ENCODE measurements at regions not wholly inside any gene's neighbourhood (a gene's known extent, or its start where the extent isn't known, plus 50 kb on each side); places are given as distances from the start of the nearest gene placed in this dataset.

GRCh38 chr11:128194216-128194615 is 393.1 kb downstream of the ETS1 start:
- DNase-seq: no peak
- no peaks in the 10 kb centered on the region for H3K27me3 Mint-ChIP-seq (ENCODE audit: low read depth)
- no peak for ATAC-seq
- no peaks in the 10 kb centered on the region for H3K36me3 Mint-ChIP-seq (ENCODE audit: insufficient read depth)
- no peak overlapping the region for H3K4me3 Mint-ChIP-seq
- H3K9me3 Mint-ChIP-seq: no peaks in the 10 kb centered on the region
- H3K4me1 Mint-ChIP-seq (ENCODE audit: low read depth): peaks cover 49% of the 10 kb centered on the region

- DNase-seq (no peak), ATAC-seq (no peak)
- H3K9me3 Mint-ChIP-seq: no peaks in the 10 kb centered on the region
- H3K27me3 Mint-ChIP-seq (ENCODE audit: low read depth): no peaks in the 10 kb centered on the region
- H3K4me1 Mint-ChIP-seq (ENCODE audit: low read depth): peaks cover 49% of the 10 kb centered on the region
- no peak overlapping the region for H3K4me3 Mint-ChIP-seq
- no peaks in the 10 kb centered on the region for H3K36me3 Mint-ChIP-seq (ENCODE audit: insufficient read depth)
These were observed 393.7 kb downstream of the ETS1 start for GRCh38 chr11:128193615-128194014.

- H3K4me1 Mint-ChIP-seq (ENCODE audit: low read depth): peaks cover 40% of the 10 kb centered on the region
- DNase-seq: no peak
These were observed 397.0 kb downstream of the ETS1 start for GRCh38 chr11:128190312-128190711.

GRCh38 chr11:128189823-128190222 is 397.5 kb downstream of the ETS1 start:
- ATAC-seq: no peak
- Mint-ChIP-seq H3K27me3 (ENCODE audit: low read depth) (no peaks in the 10 kb centered on the region), H3K9me3 (peaks cover 10% of the 10 kb centered on the region), H3K36me3 (ENCODE audit: insufficient read depth) (no peaks in the 10 kb centered on the region), H3K4me3 (peak overlapping the region; percentile 43), H3K4me1 (ENCODE audit: low read depth) (peaks cover 35% of the 10 kb centered on the region)
- DNase-seq: no peak

More at GRCh38 chr11:128190312-128190711, 397.0 kb downstream of the ETS1 start:
- Mint-ChIP-seq H3K36me3 (ENCODE audit: insufficient read depth) (no peaks in the 10 kb centered on the region), H3K9me3 (peaks cover 7% of the 10 kb centered on the region), H3K4me3 (peak overlapping the region; percentile 43), H3K27me3 (ENCODE audit: low read depth) (no peaks in the 10 kb centered on the region)
- peak in 1 of 2 donors; percentile 27 for ATAC-seq

- H3K27me3 Mint-ChIP-seq (ENCODE audit: low read depth): no peaks in the 10 kb centered on the region
- peaks cover 23% of the 10 kb centered on the region for H3K4me1 Mint-ChIP-seq (ENCODE audit: low read depth)
- no peak for DNase-seq
- no peak overlapping the region for H3K4me3 Mint-ChIP-seq
- no peaks in the 10 kb centered on the region for H3K36me3 Mint-ChIP-seq (ENCODE audit: insufficient read depth)
- peaks cover 15% of the 10 kb centered on the region for H3K9me3 Mint-ChIP-seq
- ATAC-seq: no peak
These were observed 398.9 kb downstream of the ETS1 start for GRCh38 chr11:128188346-128189004.

GRCh38 chr11:128187835-128188234 is 399.5 kb downstream of the ETS1 start:
- Mint-ChIP-seq H3K27me3 (ENCODE audit: low read depth) (no peaks in the 10 kb centered on the region), H3K36me3 (ENCODE audit: insufficient read depth) (no peaks in the 10 kb centered on the region), H3K9me3 (peaks cover 15% of the 10 kb centered on the region), H3K4me1 (ENCODE audit: low read depth) (peaks cover 24% of the 10 kb centered on the region), H3K4me3 (no peak overlapping the region)
- DNase-seq: no peak
- no peak for ATAC-seq

GRCh38 chr11:128187377-128187776 is 400.0 kb downstream of the ETS1 start:
- no peaks in the 10 kb centered on the region for H3K27me3 Mint-ChIP-seq (ENCODE audit: low read depth)
- DNase-seq: no peak
- peaks cover 28% of the 10 kb centered on the region for H3K4me1 Mint-ChIP-seq (ENCODE audit: low read depth)
- no peaks in the 10 kb centered on the region for H3K36me3 Mint-ChIP-seq (ENCODE audit: insufficient read depth)
- H3K4me3 Mint-ChIP-seq: no peak overlapping the region
- no peak for ATAC-seq
- H3K9me3 Mint-ChIP-seq: peaks cover 15% of the 10 kb centered on the region

GRCh38 chr11:128184981-128185380 is 402.4 kb downstream of the ETS1 start:
- Mint-ChIP-seq H3K4me1 (ENCODE audit: low read depth) (peaks cover 17% of the 10 kb centered on the region), H3K9me3 (peaks cover 15% of the 10 kb centered on the region), H3K27me3 (ENCODE audit: low read depth) (no peaks in the 10 kb centered on the region), H3K4me3 (no peak overlapping the region), H3K36me3 (ENCODE audit: insufficient read depth) (no peaks in the 10 kb centered on the region)
- ATAC-seq: no peak
- DNase-seq: no peak

GRCh38 chr11:128182844-128183243 is 404.5 kb downstream of the ETS1 start:
- peaks cover 14% of the 10 kb centered on the region for H3K4me1 Mint-ChIP-seq (ENCODE audit: low read depth)
- H3K4me3 Mint-ChIP-seq: no peak overlapping the region
- H3K9me3 Mint-ChIP-seq: peaks cover 15% of the 10 kb centered on the region
- H3K36me3 Mint-ChIP-seq (ENCODE audit: insufficient read depth): no peaks in the 10 kb centered on the region
- peak; percentile 78 to 79 for ATAC-seq
- no peaks in the 10 kb centered on the region for H3K27me3 Mint-ChIP-seq (ENCODE audit: low read depth)
- no peak for DNase-seq

GRCh38 chr11:128181984-128182383 is 405.4 kb downstream of the ETS1 start:
- H3K4me3 Mint-ChIP-seq: no peak overlapping the region
- no peaks in the 10 kb centered on the region for H3K27me3 Mint-ChIP-seq (ENCODE audit: low read depth)
- no peak for DNase-seq
- ATAC-seq: no peak
- peaks cover 13% of the 10 kb centered on the region for H3K4me1 Mint-ChIP-seq (ENCODE audit: low read depth)
- H3K36me3 Mint-ChIP-seq (ENCODE audit: insufficient read depth): no peaks in the 10 kb centered on the region
- H3K9me3 Mint-ChIP-seq: peaks cover 15% of the 10 kb centered on the region

- H3K4me3 Mint-ChIP-seq: no peak overlapping the region
- peaks cover 13% of the 10 kb centered on the region for H3K4me1 Mint-ChIP-seq (ENCODE audit: low read depth)
- H3K36me3 Mint-ChIP-seq (ENCODE audit: insufficient read depth): no peaks in the 10 kb centered on the region
- no peak for DNase-seq
- no peak for ATAC-seq
- H3K27me3 Mint-ChIP-seq (ENCODE audit: low read depth): no peaks in the 10 kb centered on the region
- peaks cover 15% of the 10 kb centered on the region for H3K9me3 Mint-ChIP-seq
These were observed 406.3 kb downstream of the ETS1 start for GRCh38 chr11:128181088-128181480.

- no peaks in the 10 kb centered on the region for H3K27me3 Mint-ChIP-seq (ENCODE audit: low read depth)
- peaks cover 11% of the 10 kb centered on the region for H3K9me3 Mint-ChIP-seq
- DNase-seq: no peak
- no peak for ATAC-seq
- H3K4me1 Mint-ChIP-seq (ENCODE audit: low read depth): peaks cover 13% of the 10 kb centered on the region
- H3K4me3 Mint-ChIP-seq: no peak overlapping the region
- H3K36me3 Mint-ChIP-seq (ENCODE audit: insufficient read depth): no peaks in the 10 kb centered on the region
These were observed 406.8 kb downstream of the ETS1 start for GRCh38 chr11:128180441-128181087.

GRCh38 chr11:128179512-128179911 is 407.8 kb downstream of the ETS1 start:
- Mint-ChIP-seq H3K9me3 (peaks cover 5% of the 10 kb centered on the region), H3K36me3 (ENCODE audit: insufficient read depth) (no peaks in the 10 kb centered on the region), H3K4me3 (no peak overlapping the region), H3K27me3 (ENCODE audit: low read depth) (no peaks in the 10 kb centered on the region), H3K4me1 (ENCODE audit: low read depth) (peaks cover 13% of the 10 kb centered on the region)
- DNase-seq (no peak), ATAC-seq (no peak)

- H3K9me3 Mint-ChIP-seq: peaks cover under 1% of the 10 kb centered on the region
These were observed 408.3 kb downstream of the ETS1 start for GRCh38 chr11:128179039-128179438.

More at GRCh38 chr11:128179039-128179438, 408.3 kb downstream of the ETS1 start:
- peaks cover 13% of the 10 kb centered on the region for H3K4me1 Mint-ChIP-seq (ENCODE audit: low read depth)
- no peaks in the 10 kb centered on the region for H3K27me3 Mint-ChIP-seq (ENCODE audit: low read depth)
- DNase-seq (no peak), ATAC-seq (no peak)
- H3K4me3 Mint-ChIP-seq: no peak overlapping the region
- no peaks in the 10 kb centered on the region for H3K36me3 Mint-ChIP-seq (ENCODE audit: insufficient read depth)
